Lower leg skin (tissue), 3 donors: ENCODE measurements at regions not wholly inside any gene's neighbourhood (a gene's known extent, or its start where the extent isn't known, plus 50 kb on each side); places are given as distances from the start of the nearest gene placed in this dataset.

Experiments used
- POLR2A ChIP-seq, 2 donors: fragments of 450-650 bp; IDR thresholded peaks; one replicate each; pipeline ENCODE4 v1.6.1; 2016 to 2017; ENCODE audit warnings: antibody characterized with exemption in 2 of 2, mild to moderate bottlenecking in 1 of 2, moderate library complexity in 1 of 2
- TF ChIP-seq, protein P1 (sequence below), 3 donors: fragments of 450-650 bp; IDR thresholded peaks; one replicate each; pipeline ENCODE4 v1.5.1; 2016; ENCODE audit warnings: antibody characterized with exemption in 3 of 3, mild to moderate bottlenecking in 3 of 3, moderate library complexity in 2 of 3

DNA sequence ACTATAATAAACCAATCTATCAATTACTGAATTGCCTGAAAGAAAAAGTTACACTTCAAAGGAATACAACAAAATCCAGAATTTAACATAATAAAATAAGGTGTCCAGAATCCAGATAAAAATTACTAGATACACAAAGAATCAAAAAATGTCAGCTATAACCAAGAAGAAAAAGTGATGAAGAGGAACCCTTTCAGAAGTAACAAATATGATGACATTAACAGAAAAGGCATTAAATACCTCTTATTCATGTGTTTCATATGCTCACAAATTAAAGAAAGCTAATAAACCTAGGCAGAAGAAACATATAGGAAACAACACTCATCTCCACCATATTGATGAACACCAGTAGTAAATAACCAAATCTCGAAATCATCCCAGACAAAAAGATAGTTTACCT is 722.8 kb downstream of the ADCYAP1 start:
- TF ChIP-seq, protein P1, sequence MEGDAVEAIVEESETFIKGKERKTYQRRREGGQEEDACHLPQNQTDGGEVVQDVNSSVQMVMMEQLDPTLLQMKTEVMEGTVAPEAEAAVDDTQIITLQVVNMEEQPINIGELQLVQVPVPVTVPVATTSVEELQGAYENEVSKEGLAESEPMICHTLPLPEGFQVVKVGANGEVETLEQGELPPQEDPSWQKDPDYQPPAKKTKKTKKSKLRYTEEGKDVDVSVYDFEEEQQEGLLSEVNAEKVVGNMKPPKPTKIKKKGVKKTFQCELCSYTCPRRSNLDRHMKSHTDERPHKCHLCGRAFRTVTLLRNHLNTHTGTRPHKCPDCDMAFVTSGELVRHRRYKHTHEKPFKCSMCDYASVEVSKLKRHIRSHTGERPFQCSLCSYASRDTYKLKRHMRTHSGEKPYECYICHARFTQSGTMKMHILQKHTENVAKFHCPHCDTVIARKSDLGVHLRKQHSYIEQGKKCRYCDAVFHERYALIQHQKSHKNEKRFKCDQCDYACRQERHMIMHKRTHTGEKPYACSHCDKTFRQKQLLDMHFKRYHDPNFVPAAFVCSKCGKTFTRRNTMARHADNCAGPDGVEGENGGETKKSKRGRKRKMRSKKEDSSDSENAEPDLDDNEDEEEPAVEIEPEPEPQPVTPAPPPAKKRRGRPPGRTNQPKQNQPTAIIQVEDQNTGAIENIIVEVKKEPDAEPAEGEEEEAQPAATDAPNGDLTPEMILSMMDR (IDR thresholded peaks at IDR 0.05), result no peak
- TF ChIP-seq POLR2A (IDR thresholded peaks at IDR 0.05), result no peak
